Osteocyte (in vitro differentiated cells): ENCODE measurements at regions not wholly inside any gene's neighbourhood (a gene's known extent, or its start where the extent isn't known, plus 50 kb on each side); places are given as distances from the start of the nearest gene placed in this dataset.

Experiments
- DNase-seq: peaks from one replicate; pipeline ENCODE4 v3.0.0; 2021; ENCODE audit warnings: mixed read lengths; ENCODE audit not compliant: unreplicated experiment; ENCODE audit errors: extremely low spot score
- H3K27ac Mint-ChIP-seq: one replicate; pipeline ENCODE4 v1.8.0; 2021; ENCODE audit warnings: mild to moderate bottlenecking, mixed read lengths; ENCODE audit not compliant: unreplicated experiment
- H3K27me3 Mint-ChIP-seq: one replicate; pipeline ENCODE4 v1.8.0; 2021; ENCODE audit warnings: mixed read lengths; ENCODE audit not compliant: unreplicated experiment
- H3K36me3 Mint-ChIP-seq: one replicate; pipeline ENCODE4 v1.8.0; 2021; ENCODE audit warnings: mixed read lengths; ENCODE audit not compliant: unreplicated experiment
- H3K4me1 Mint-ChIP-seq: one replicate; pipeline ENCODE4 v1.8.0; 2021; ENCODE audit warnings: mixed read lengths; ENCODE audit not compliant: unreplicated experiment
- H3K4me3 Mint-ChIP-seq: one replicate; pipeline ENCODE4 v1.8.0; 2021; ENCODE audit warnings: mild to moderate bottlenecking, moderate library complexity, mixed read lengths; ENCODE audit not compliant: unreplicated experiment
- H3K9me3 Mint-ChIP-seq: one replicate; pipeline ENCODE4 v1.8.0; 2021; ENCODE audit warnings: mixed read lengths; ENCODE audit not compliant: unreplicated experiment
- TF ChIP-seq, protein P1 (sequence below): fragments of 200-600 bp; sonication (generic); IDR thresholded peaks from 2 replicates; pipeline ENCODE4 v1.5.0; 2021; ENCODE audit warnings: antibody characterized with exemption, mild to moderate bottlenecking, moderate library complexity

DNA sequence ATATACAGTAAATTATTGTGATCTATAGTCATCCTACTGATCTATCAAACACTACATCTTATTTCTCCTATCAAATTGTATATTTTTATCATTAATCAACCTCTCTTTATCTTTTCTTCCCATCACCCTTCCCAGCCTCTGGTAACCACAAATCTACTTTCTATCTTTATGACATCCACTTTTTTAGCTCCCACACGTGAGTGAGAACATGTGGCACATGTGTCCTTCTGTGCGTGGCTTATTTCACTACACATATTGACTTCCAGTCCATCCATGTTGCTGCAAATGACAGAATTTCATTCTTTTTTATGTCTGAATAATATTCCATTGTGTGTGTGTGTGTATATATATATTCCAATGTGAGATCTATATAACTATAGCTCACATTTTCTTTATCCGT, 67.8 kb upstream of the TBX5 start:
- peaks cover 11% of the 10 kb centered on the region for H3K27me3 Mint-ChIP-seq

DNA sequence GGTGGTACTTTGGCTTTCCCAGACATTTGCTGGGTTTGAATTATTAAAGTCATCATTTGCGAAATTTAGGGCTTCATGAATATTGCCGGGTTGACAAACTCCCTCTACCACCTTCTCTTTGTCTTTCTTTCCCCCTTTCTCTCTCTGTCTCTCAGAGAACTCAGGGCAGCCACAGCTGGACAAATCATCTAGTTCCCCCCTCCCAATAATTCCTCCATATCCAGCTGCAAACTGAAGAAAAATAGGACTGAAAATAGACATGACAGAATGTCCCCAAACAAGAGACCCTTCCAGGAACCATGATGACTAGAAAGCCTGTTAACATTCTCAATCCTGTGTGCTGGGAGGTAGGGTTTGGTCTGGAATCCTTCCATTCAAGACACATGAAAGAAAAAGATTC, 67.1 kb upstream of the TBX5 start:
- TF ChIP-seq, protein P1, sequence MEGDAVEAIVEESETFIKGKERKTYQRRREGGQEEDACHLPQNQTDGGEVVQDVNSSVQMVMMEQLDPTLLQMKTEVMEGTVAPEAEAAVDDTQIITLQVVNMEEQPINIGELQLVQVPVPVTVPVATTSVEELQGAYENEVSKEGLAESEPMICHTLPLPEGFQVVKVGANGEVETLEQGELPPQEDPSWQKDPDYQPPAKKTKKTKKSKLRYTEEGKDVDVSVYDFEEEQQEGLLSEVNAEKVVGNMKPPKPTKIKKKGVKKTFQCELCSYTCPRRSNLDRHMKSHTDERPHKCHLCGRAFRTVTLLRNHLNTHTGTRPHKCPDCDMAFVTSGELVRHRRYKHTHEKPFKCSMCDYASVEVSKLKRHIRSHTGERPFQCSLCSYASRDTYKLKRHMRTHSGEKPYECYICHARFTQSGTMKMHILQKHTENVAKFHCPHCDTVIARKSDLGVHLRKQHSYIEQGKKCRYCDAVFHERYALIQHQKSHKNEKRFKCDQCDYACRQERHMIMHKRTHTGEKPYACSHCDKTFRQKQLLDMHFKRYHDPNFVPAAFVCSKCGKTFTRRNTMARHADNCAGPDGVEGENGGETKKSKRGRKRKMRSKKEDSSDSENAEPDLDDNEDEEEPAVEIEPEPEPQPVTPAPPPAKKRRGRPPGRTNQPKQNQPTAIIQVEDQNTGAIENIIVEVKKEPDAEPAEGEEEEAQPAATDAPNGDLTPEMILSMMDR: no peak
- H3K27me3 Mint-ChIP-seq: peaks cover 4% of the 10 kb centered on the region
- H3K36me3 Mint-ChIP-seq: no peaks in the 10 kb centered on the region
- no peak overlapping the region for H3K27ac Mint-ChIP-seq
- no peak for DNase-seq
- H3K4me1 Mint-ChIP-seq: no peaks in the 10 kb centered on the region
- no peaks in the 10 kb centered on the region for H3K9me3 Mint-ChIP-seq
- H3K4me3 Mint-ChIP-seq: no peak overlapping the region

More for the DNA sequence above, 67.8 kb upstream of the TBX5 start:
- Mint-ChIP-seq H3K27ac (no peak overlapping the region), H3K4me3 (no peak overlapping the region), H3K36me3 (no peaks in the 10 kb centered on the region), H3K4me1 (no peaks in the 10 kb centered on the region), H3K9me3 (no peaks in the 10 kb centered on the region)
- DNase-seq: no peak
- TF ChIP-seq, protein P1: no peak

DNA sequence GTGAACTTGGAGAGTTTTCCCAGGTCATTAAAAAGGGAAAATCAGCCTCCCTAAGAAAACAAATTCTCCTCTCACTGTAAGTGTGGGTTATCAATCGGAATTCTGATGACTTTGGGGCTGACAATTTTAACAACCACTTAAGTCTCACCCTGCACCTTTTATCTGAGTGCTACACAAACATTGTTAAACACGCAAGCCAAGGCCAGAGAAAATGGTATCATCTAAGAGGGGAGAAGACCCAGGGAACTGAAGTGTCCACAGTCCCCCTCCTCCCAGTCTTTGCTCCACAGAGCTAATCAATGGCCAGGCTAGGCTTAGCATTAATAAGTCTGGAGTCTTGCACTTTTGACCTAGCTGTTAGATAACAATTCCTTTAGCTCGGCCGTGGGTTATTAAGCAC, 51.7 kb upstream of the TBX5 start:
- Mint-ChIP-seq H3K27me3 (no peaks in the 10 kb centered on the region), H3K9me3 (peaks cover 1% of the 10 kb centered on the region), H3K4me3 (no peak overlapping the region), H3K4me1 (no peaks in the 10 kb centered on the region), H3K27ac (no peak overlapping the region), H3K36me3 (no peaks in the 10 kb centered on the region)
- no peak for DNase-seq
- TF ChIP-seq, protein P1: no peak
